Activated CD8-positive, alpha-beta memory T cell treated with anti-CD3 and anti-CD28 coated beads, Interleukin-2, amount 10 ng/mL, durations not matched to agents 7 days and 5 days (primary cell): ENCODE measurements at regions not wholly inside any gene's neighbourhood (a gene's known extent, or its start where the extent isn't known, plus 50 kb on each side); places are given as distances from the start of the nearest gene placed in this dataset.
"Not testable (repeated sequence)": the region's sequence is repeated elsewhere in the genome, so short reads cannot be mapped to it uniquely, and the experiment has no call there.

Experiments
- ATAC-seq: fragments of 150-1000 bp; cut with Tn5 transposase; one replicate; pipeline ENCODE4 v1.10.0; 2021; ENCODE audit warnings: moderate library complexity
- CTCF ChIA-PET: fragments of 350-600 bp; sonication (Branson Sonifier 250); formaldehyde crosslinking; loops from one replicate; lab custom pipeline; 2021; ENCODE audit warnings: antibody characterized with exemption; lab: Charles Lee
- DNase-seq: peaks from one replicate; pipeline ENCODE4 v3.0.0-alpha.2; 2020
- H3K27ac Mint-ChIP-seq: one replicate; pipeline ENCODE4 v1.8.0; 2021; ENCODE audit warnings: mild to moderate bottlenecking, mixed read lengths
- H3K27me3 Mint-ChIP-seq: one replicate; pipeline ENCODE4 v1.8.0; 2021; ENCODE audit warnings: mixed read lengths
- H3K36me3 Mint-ChIP-seq: one replicate; pipeline ENCODE4 v1.8.0; 2021; ENCODE audit warnings: mild to moderate bottlenecking, mixed read lengths
- H3K4me1 Mint-ChIP-seq: one replicate; pipeline ENCODE4 v1.8.0; 2021; ENCODE audit warnings: mixed read lengths
- H3K4me3 Mint-ChIP-seq: one replicate; pipeline ENCODE4 v1.8.0; 2021; ENCODE audit warnings: mild to moderate bottlenecking, moderate library complexity, mixed read lengths
- H3K9me3 Mint-ChIP-seq: one replicate; pipeline ENCODE4 v1.8.0; 2022; ENCODE audit warnings: low read depth, mixed read lengths

DNA sequence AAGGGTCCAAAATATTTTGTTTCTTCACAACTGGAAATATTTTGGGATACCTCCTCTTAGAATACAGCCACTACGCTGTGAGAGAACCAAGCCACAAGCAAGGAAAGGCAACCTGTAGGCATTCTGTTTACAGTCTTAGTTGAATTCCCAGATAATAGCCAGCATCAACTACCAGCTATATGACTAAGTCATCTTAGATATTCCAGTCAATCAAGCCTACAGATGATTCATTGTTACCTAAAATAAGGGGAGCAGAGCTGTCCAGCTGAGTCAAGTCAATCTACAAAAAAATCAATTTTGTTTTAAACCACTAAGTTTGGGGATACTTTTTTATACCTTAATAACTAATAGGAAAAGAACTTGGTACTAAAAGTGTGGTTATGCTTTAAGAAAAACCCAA, 526.4 kb upstream of the DPPA4 start:
- DNase-seq (no peak), ATAC-seq (no peak)
- no peak overlapping the region for H3K27ac Mint-ChIP-seq
- no peaks in the 10 kb centered on the region for H3K27me3 Mint-ChIP-seq
- H3K9me3 Mint-ChIP-seq: peaks cover 4% of the 10 kb centered on the region
- H3K4me1 Mint-ChIP-seq: no peaks in the 10 kb centered on the region
- peaks cover 5% of the 10 kb centered on the region for H3K36me3 Mint-ChIP-seq
- no peak overlapping the region for H3K4me3 Mint-ChIP-seq
- CTCF ChIA-PET: interaction anchor here (1.5 kb wide), 1 partner anchor 34 kb away, joined by 3 read pairs; no protein-coding TSS in a partner anchor

DNA sequence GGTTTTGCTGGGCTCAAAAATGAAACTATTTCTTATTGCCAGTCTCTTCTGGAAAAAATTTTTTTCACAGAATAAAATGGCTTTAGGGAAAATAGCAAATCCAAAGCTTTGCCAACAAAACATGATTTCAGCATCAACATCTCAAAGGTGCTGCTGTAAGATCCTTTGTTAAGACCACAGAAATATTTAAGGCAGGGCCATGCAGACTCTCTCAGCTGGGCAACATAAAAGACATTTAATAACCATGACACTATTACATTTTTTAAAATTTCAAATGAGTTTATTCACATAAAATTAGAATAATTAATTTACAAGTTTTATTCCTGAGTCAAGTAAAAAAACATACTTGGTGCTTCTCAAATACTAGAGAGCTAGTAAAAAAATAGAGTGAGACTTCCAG, 527.1 kb upstream of the DPPA4 start:
- H3K27me3 Mint-ChIP-seq: no peaks in the 10 kb centered on the region
- DNase-seq: no peak
- no peaks in the 10 kb centered on the region for H3K4me1 Mint-ChIP-seq
- no peak for ATAC-seq
- H3K36me3 Mint-ChIP-seq: peaks cover 5% of the 10 kb centered on the region
- H3K4me3 Mint-ChIP-seq: no peak overlapping the region
- CTCF ChIA-PET: interaction anchor here (1.5 kb wide), 1 partner anchor 35 kb away, joined by 3 read pairs; no protein-coding TSS in a partner anchor
- no peak overlapping the region for H3K27ac Mint-ChIP-seq
- peaks cover 4% of the 10 kb centered on the region for H3K9me3 Mint-ChIP-seq

DNA sequence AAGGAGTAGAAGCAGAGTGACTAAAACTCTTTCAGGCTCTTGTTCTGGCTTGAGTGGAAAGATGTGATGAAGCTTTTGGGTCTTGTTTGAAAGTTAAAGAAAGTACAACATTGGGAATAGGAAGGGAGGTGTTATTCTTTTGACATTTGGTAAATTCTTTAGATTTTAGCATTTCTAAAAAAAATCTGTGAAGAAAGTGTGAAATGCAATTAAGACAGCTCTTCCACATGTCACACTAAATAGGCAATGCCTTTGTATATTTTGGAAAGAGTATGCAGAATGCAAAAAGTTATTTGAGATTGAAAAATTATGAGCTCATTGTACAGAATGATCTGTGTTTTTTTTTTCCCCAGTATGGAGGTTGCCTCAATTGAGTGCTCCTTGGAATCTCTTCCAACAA, 532.2 kb upstream of the DPPA4 start:
- DNase-seq (no peak), ATAC-seq (no peak)
- H3K27ac Mint-ChIP-seq: no peak overlapping the region
- no peaks in the 10 kb centered on the region for H3K27me3 Mint-ChIP-seq
- H3K9me3 Mint-ChIP-seq: no peaks in the 10 kb centered on the region
- CTCF ChIA-PET: interaction anchor here (0.6 kb wide), 1 partner anchor 304 kb away, joined by 3 read pairs; no protein-coding TSS in a partner anchor
- no peaks in the 10 kb centered on the region for H3K36me3 Mint-ChIP-seq
- H3K4me1 Mint-ChIP-seq: no peaks in the 10 kb centered on the region
- no peak overlapping the region for H3K4me3 Mint-ChIP-seq

DNA sequence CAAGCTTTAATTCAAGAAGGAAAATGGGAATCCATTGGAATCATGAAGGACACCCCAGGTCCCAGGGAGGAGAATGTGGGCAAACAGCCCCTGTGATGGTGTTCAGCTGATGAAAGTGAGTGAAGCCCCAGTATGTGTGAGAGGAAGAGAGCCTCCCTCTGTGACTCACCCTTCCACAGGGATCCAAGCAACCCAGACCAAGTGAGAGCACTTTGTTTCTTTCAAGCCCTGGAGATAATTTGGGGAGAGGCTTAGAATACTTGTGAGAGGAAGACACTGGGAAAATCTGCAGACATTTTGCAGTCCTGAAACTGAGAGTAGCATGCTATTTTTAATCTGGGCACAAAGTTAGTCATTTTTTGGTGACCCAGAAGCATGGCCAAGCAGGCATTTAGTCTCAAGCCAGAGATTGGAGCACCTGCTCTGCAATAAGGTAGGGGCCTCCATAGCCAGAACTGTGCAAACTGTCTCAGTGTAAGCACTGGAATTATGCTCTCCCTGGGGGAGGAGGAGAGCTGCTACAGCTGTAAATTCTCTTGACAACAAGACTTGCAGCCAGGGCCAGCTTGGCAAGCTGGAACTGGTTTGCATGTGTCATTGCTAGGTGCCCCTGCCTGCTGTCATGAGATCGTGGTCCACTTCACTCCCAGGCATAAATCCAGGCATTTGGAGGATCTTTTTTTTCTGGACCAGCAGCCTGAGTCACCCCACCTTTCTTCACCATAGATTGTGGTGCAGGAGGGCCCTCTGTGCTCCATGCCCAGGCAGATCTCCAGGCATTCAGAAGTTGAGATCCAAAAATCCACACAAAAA, 537.8 kb upstream of the DPPA4 start:
- ATAC-seq: no peak
- no peaks in the 10 kb centered on the region for H3K27me3 Mint-ChIP-seq
- H3K27ac Mint-ChIP-seq: no peak overlapping the region
- no peak for DNase-seq
- H3K4me3 Mint-ChIP-seq: no peak overlapping the region
- no peaks in the 10 kb centered on the region for H3K4me1 Mint-ChIP-seq
- CTCF ChIA-PET: interaction anchor here (0.6 kb wide), 1 partner anchor 84 kb away, joined by 3 read pairs; no protein-coding TSS in a partner anchor
- peaks cover 3% of the 10 kb centered on the region for H3K9me3 Mint-ChIP-seq
- H3K36me3 Mint-ChIP-seq: no peaks in the 10 kb centered on the region

DNA sequence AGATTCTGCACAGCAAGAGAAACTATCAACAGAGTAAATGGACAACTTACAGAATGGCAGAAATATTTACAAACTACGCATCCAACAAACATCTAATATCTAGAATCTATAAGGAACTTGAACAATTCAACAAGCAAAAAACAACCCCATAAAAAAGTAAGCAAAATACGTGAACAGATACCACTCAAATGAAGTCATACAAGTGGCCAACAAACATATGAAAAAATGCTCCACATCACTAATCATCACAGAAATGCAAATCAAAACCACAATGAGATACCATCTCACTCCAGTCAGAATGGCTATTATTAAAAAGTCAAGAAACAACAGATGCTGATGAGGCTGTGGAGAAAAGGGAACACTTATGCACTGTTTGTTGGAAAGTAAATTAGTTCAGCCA, 540.3 kb upstream of the DPPA4 start:
- CTCF ChIA-PET, H3K9me3 Mint-ChIP-seq, H3K27ac Mint-ChIP-seq, H3K36me3 Mint-ChIP-seq, H3K4me1 Mint-ChIP-seq, H3K4me3 Mint-ChIP-seq, ATAC-seq, DNase-seq, H3K27me3 Mint-ChIP-seq: not testable (repeated sequence)

DNA sequence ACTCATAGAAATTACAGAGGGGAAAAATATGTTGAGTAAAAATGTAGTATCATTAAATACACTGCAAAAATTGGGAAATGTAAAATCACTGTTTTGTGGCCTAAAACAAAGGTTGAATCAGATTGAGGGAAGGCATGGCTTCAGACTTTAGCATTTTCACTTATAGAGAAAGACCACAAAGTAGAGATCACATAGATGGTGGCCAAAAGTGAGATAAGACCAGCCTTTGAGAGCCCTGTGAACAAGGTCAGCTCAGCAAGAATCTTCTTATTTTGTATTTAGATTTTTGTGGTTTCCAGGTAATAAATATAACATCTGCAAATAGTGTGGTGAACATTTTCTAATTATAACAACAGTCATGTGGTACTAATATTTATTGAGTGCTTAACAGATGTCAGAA, 544.8 kb upstream of the DPPA4 start:
- Mint-ChIP-seq H3K27ac (no peak overlapping the region), H3K9me3 (peaks cover 2% of the 10 kb centered on the region), H3K36me3 (no peaks in the 10 kb centered on the region), H3K27me3 (no peaks in the 10 kb centered on the region), H3K4me3 (no peak overlapping the region), H3K4me1 (no peaks in the 10 kb centered on the region)
- CTCF ChIA-PET: no interaction called here
- ATAC-seq (no peak), DNase-seq (no peak)

DNA sequence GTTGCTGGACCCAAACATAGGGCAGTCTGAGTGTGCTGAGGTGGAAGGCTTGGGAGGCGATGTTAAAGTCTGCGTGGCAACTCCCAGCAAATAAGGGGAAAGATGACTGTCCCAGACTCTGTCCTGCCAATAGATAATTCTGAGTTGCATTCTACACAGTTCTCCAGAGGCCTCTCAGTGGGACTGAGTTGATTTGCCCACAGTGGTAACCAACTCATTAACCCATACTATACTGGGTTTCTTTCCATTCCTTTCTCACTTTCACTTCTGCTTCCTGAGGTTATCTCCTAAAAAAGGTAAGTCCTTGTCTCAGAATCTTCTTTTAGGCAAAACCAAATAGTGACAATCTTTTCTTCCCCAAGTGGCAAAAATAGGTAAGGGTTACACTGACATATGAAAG, 549.9 kb upstream of the DPPA4 start:
- Mint-ChIP-seq H3K27ac (no peak overlapping the region), H3K4me3 (no peak overlapping the region), H3K36me3 (no peaks in the 10 kb centered on the region), H3K27me3 (no peaks in the 10 kb centered on the region), H3K4me1 (no peaks in the 10 kb centered on the region), H3K9me3 (peaks cover 10% of the 10 kb centered on the region)
- no peak for DNase-seq
- ATAC-seq: no peak
- CTCF ChIA-PET: no interaction called here

DNA sequence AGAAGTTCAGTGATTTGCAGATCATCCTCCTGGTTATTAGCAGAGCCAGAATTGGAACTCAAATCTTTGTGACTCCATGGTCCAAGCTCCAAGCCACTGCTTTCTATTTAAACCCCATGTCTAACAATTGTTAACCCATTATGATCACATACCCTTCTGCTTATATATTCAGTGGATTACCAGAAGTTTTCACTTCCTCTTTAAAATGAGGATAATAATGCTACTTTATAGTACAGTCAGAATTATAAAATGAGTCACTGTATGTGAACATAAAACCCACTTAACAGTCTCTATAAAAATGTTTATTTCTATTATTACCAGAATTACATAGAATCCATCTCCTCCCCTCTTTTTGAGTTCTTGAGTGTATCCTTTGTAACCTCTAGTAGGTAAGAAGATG, 550.7 kb upstream of the DPPA4 start:
- no peaks in the 10 kb centered on the region for H3K27me3 Mint-ChIP-seq
- no peak overlapping the region for H3K27ac Mint-ChIP-seq
- no peak overlapping the region for H3K4me3 Mint-ChIP-seq
- H3K9me3 Mint-ChIP-seq: peaks cover 10% of the 10 kb centered on the region
- CTCF ChIA-PET: no interaction called here
- DNase-seq (no peak), ATAC-seq (no peak)
- H3K4me1 Mint-ChIP-seq: no peaks in the 10 kb centered on the region
- no peaks in the 10 kb centered on the region for H3K36me3 Mint-ChIP-seq

DNA sequence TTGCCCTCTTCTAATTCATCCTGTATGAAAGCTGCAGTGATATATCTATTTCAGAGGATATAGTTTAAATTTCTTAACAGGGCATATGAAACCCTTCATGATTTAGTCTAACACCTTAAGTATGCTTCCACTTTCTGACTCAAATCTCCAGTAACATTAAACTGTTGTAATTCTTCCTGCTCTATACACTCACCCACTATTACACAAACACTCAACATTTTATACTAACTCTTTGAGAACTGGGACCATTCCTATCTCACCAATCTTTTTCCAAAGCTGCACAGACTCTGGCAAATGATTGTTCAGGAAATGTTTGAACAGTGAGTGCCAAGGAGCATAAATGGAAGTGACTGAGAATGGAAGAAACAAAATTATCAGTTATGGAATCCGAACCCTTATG, 560.4 kb upstream of the DPPA4 start:
- Mint-ChIP-seq H3K36me3 (no peaks in the 10 kb centered on the region), H3K27ac (no peak overlapping the region), H3K4me1 (peaks cover 7% of the 10 kb centered on the region), H3K4me3 (no peak overlapping the region), H3K27me3 (no peaks in the 10 kb centered on the region), H3K9me3 (peaks cover 2% of the 10 kb centered on the region)
- CTCF ChIA-PET: no interaction called here
- DNase-seq: no peak
- no peak for ATAC-seq

DNA sequence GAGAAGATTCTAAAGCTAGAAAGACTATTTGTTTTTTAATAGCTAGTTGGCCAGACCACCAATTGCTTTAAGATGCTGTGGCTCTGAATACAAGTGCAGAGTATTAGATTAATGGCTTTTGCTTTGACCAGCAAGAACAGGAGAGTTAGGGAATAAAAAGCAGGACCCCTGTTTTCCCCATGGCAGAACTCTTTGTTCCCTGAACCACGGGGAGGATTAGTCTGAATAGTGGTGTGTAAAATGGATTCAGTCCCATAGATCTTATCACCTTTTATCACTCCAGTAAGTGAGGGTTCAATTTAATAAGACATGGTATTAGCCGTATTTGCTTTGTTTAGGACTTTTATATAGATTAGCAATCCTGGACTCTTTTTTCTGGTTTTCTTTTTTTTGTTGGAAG, 562.6 kb upstream of the DPPA4 start:
- Mint-ChIP-seq H3K27ac (no peak overlapping the region), H3K9me3 (peaks cover 2% of the 10 kb centered on the region), H3K4me1 (peaks cover 7% of the 10 kb centered on the region)

DNA sequence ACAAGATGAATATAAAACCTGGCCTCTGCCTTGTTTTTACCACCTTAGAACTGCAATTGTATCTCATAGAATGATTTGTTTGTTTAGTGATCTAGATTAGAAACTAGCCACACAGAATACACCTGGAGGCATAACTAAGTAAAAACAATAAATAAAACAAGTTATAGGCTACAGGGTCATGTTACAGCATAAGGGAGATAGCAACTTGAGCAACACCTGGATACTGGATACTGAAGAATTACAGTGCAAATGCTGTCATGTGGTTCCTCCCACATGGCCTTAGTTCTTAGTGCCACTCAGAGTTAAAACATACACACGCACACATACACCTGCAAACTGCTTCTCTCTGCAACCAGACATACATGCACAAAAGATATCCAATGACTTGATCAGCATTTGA, 563.4 kb upstream of the DPPA4 start:
- CTCF ChIA-PET: no interaction called here
- no peaks in the 10 kb centered on the region for H3K36me3 Mint-ChIP-seq
- H3K4me1 Mint-ChIP-seq: peaks cover 7% of the 10 kb centered on the region
- no peak for ATAC-seq
- no peak for DNase-seq
- H3K27ac Mint-ChIP-seq: no peak overlapping the region
- H3K27me3 Mint-ChIP-seq: no peaks in the 10 kb centered on the region
- H3K4me3 Mint-ChIP-seq: no peak overlapping the region
- peaks cover 2% of the 10 kb centered on the region for H3K9me3 Mint-ChIP-seq

More for the DNA sequence above, 562.6 kb upstream of the DPPA4 start:
- no peak for ATAC-seq
- no peak for DNase-seq
- CTCF ChIA-PET: no interaction called here
- Mint-ChIP-seq H3K36me3 (no peaks in the 10 kb centered on the region), H3K27me3 (no peaks in the 10 kb centered on the region), H3K4me3 (no peak overlapping the region)

DNA sequence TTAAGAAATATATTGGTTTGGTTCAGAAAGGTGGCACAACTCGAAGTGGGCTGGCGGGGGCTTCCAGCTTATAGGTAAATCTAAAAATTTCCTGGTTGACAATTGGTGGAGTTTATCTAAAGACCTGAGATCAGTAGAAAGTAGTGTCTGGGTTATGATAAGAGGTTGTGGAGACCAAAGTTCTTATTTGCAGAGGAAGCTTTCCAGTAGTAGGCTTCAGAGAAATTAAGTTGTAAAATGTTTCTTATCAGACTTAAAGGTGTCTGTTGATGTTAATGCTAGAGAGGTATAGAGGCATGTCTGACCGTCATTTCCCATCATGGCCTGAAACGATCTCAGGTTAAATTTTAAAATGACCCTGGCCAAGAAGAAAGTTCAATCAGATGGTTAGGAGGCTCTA, 565.2 kb upstream of the DPPA4 start:
- CTCF ChIA-PET: no interaction called here
- H3K9me3 Mint-ChIP-seq: peaks cover 4% of the 10 kb centered on the region
- no peak overlapping the region for H3K4me3 Mint-ChIP-seq
- no peak overlapping the region for H3K27ac Mint-ChIP-seq
- ATAC-seq (no peak), DNase-seq (no peak)
- H3K27me3 Mint-ChIP-seq: no peaks in the 10 kb centered on the region
- peaks cover 7% of the 10 kb centered on the region for H3K4me1 Mint-ChIP-seq
- H3K36me3 Mint-ChIP-seq: peaks cover 2% of the 10 kb centered on the region

DNA sequence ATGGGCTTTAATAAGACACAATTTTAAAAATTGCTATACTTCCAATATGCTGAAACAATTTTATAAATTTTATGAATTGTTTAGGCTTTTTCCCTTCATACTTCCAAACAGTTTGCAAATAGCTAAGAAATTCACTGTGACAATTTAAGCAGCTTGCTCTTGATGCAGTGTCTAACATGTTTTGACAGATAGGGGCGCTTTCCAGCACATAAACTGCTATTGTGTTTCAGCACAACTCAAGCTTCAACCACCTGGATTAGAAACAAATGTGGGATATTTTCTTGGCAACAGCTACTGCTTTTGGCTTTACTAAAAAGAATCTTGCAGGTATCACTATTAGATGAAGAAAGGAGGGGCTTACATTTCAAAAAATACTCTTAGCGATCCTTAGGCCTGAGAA, 565.8 kb upstream of the DPPA4 start:
- Mint-ChIP-seq H3K36me3 (peaks cover 2% of the 10 kb centered on the region), H3K27ac (no peak overlapping the region), H3K4me1 (peaks cover 7% of the 10 kb centered on the region), H3K27me3 (no peaks in the 10 kb centered on the region), H3K9me3 (peaks cover 4% of the 10 kb centered on the region), H3K4me3 (no peak overlapping the region)
- DNase-seq (no peak), ATAC-seq (no peak)
- CTCF ChIA-PET: no interaction called here

DNA sequence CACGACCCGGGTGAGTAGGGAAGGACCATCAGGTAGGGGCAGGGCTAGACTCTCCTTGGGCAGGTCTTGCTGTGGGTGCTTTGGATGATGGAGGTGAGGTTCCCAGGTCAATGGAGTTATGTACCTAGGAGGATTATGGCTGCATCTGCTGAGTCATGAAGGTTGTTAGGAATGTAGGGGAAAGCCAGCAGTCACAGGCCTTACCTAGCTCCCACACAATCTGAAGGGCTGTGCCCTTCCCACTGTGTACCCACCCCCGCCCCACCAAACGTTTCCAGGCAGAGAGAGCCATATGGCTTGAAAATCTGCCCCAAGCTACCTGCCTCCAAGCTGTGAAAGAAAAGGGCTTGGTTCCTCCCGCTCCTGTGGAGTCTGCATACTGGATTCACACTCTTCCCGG, 573.4 kb upstream of the DPPA4 start:
- no peak for DNase-seq
- H3K4me3 Mint-ChIP-seq: no peak overlapping the region
- CTCF ChIA-PET: interaction anchor here (1.5 kb wide), 1 partner anchor 61 kb away, joined by 3 read pairs; no protein-coding TSS in a partner anchor
- H3K4me1 Mint-ChIP-seq: no peaks in the 10 kb centered on the region
- H3K9me3 Mint-ChIP-seq: peaks cover 5% of the 10 kb centered on the region
- ATAC-seq: no peak
- peaks cover 3% of the 10 kb centered on the region for H3K36me3 Mint-ChIP-seq
- no peaks in the 10 kb centered on the region for H3K27me3 Mint-ChIP-seq
- H3K27ac Mint-ChIP-seq: no peak overlapping the region
